ENCODE measurements at regions not wholly inside any gene's neighbourhood (a gene's known extent, or its start where the extent isn't known, plus 50 kb on each side); places are given as distances from the start of the nearest gene placed in this dataset.

- 89% methylated on average over 6 of the region's 6 CpGs; no CpG with 5 or more reads in 1 of the 2 experiments for WGBS, 2 experiments (ENCODE audit: extremely low coverage in 1 of 2, insufficient coverage in 1 of 2, insufficient read length in 1 of 2, insufficient replicate concordance in 2 of 2, low coverage in 1 of 2, low lambda C conversion rate in 2 of 2, missing lambda C conversion rate in 1 of 2)
- CTCF ChIA-PET (ENCODE audit: partially characterized antibody), result interaction anchor here (1.8 kb wide), 1 partner anchor 20 kb away, joined by 5 read pairs; no protein-coding TSS in a partner anchor
Observed at GRCh38 chr16:88306860-88307545, 75.8 kb upstream of the ZNF469 start.

More at GRCh38 chr16:88306860-88307545, 75.8 kb upstream of the ZNF469 start:
- H3K79me1 ChIP-seq (ENCODE audit: low read depth, low read length), result peaks cover 3% of the 10 kb centered on the region; the same call in 1 of the 2 replicates
- H4K8ac ChIP-seq (ENCODE audit: extremely low read depth, insufficient read depth, low read length), result no peak overlapping the region
- no peak overlapping the region for H3K14ac ChIP-seq (ENCODE audit: insufficient read length)
- FAIRE-seq (no peak), DNase-seq (ENCODE audit: low read depth in 1 of 2, low spot score in 2 of 2) (no peak)
- H3K23ac ChIP-seq (ENCODE audit: insufficient read length), result no peak overlapping the region
- no peaks in the 10 kb centered on the region; a peak in 1 of 7 replicates for H3K4me1 ChIP-seq (replicated peaks in 1 of 4; ENCODE audit: control insufficient read depth in 3 of 4, insufficient read depth in 4 of 4, low read length in 3 of 4)
- H2BK12ac ChIP-seq (ENCODE audit: low read depth, low read length), result no peak overlapping the region
- peaks cover 6 to 18% of the 10 kb centered on the region in 2 experiments; a peak in 2 of 4 replicates for H3K9me3 ChIP-seq (ENCODE audit: insufficient read depth in 2 of 2, low read depth in 1 of 2, low read length in 1 of 2)
- H3K36me3 ChIP-seq (ENCODE audit: control insufficient read depth in 2 of 4, insufficient read depth in 4 of 4, low read length in 3 of 4), result no peaks in the 10 kb centered on the region; a peak in 1 of 8 replicates
- H3K23me2 ChIP-seq (ENCODE audit: low read depth, low read length), result no peaks in the 10 kb centered on the region
- H3K4me2 ChIP-seq (ENCODE audit: insufficient read depth in 1 of 2, low read depth in 2 of 2, low read length in 2 of 2), result no peak overlapping the region
- no peak overlapping the region for H3K4me3 ChIP-seq (ENCODE audit: extremely low read depth in 1 of 4, insufficient read depth in 2 of 4, low read depth in 3 of 4, low read length in 4 of 4)
- no peaks in the 10 kb centered on the region for H3K79me2 ChIP-seq (ENCODE audit: control insufficient read depth in 1 of 2, insufficient read depth in 2 of 2, low read length in 2 of 2)
- no peak overlapping the region for H2BK120ac ChIP-seq (replicated peaks; ENCODE audit: low read depth, low read length)
- H4K20me1 ChIP-seq (replicated peaks in 1 of 2; ENCODE audit: control insufficient read depth in 1 of 2, insufficient read depth in 2 of 2, low read length in 2 of 2), result peaks cover 0 to 5% of the 10 kb centered on the region in 2 experiments
- H2BK5ac ChIP-seq (ENCODE audit: low read depth, low read length), result no peak overlapping the region
- no peak overlapping the region for H3K9ac ChIP-seq (replicated peaks in 1 of 4; ENCODE audit: extremely low read depth in 1 of 4, low read depth in 3 of 4, low read length in 3 of 4)
- no peak overlapping the region for H2AFZ ChIP-seq (ENCODE audit: low read length)
- H2BK20ac ChIP-seq (ENCODE audit: low read length), result no peak overlapping the region
- no peak overlapping the region for H3K4ac ChIP-seq (replicated peaks; ENCODE audit: insufficient read length, low read depth, low read length)
- TF ChIP-seq SP2 (IDR thresholded peaks at IDR 0.05; ENCODE audit: low read length), result no peak
- TF ChIP-seq ASH2L (IDR thresholded peaks at IDR 0.05; ENCODE audit: low read length), result no peak
- no peak for TF ChIP-seq SP4 (IDR thresholded peaks at IDR 0.05; ENCODE audit: low read length)
- no peak for TF ChIP-seq SUZ12 (IDR thresholded peaks at IDR 0.05; ENCODE audit: low read length)
- TF ChIP-seq KDM4A (IDR thresholded peaks at IDR 0.05; ENCODE audit: low read depth, low read length, severe bottlenecking), result no peak
- POLR2A ChIA-PET (ENCODE audit: partially characterized antibody), result no interaction called here
- no peak overlapping the region for H3K27ac ChIP-seq (ENCODE audit: low read depth, low read length)
- H2AK5ac ChIP-seq (ENCODE audit: low read depth, low read length), result no peak overlapping the region
- no peak overlapping the region for H2BK15ac ChIP-seq (ENCODE audit: low read length)
- H3K27me3 ChIP-seq (replicated peaks in 1 of 4; ENCODE audit: control insufficient read depth in 3 of 4, extremely low read depth in 1 of 4, insufficient read depth in 3 of 4, low read length in 3 of 4), result no peaks in the 10 kb centered on the region; a peak in 1 of 7 replicates
- H3K18ac ChIP-seq (ENCODE audit: extremely low read depth, low read length), result no peak overlapping the region
- no peak overlapping the region for H4K91ac ChIP-seq (replicated peaks; ENCODE audit: insufficient read length, low read length)
- H4K5ac ChIP-seq (ENCODE audit: insufficient read length, low read depth, low read length), result no peak overlapping the region
- no peak overlapping the region for H3K56ac ChIP-seq (replicated peaks; ENCODE audit: insufficient read length, low read depth, low read length)

Measured in H1 (cell line).